ENCODE measurements at regions not wholly inside any gene's neighbourhood (a gene's known extent, or its start where the extent isn't known, plus 50 kb on each side); places are given as distances from the start of the nearest gene placed in this dataset.

- no peak for TF ChIP-seq CTCF (IDR thresholded peaks at IDR 0.05)
- no peak for TF ChIP-seq POLR2AphosphoS5 (IDR thresholded peaks at IDR 0.05; ENCODE audit: low read depth, low read length)
Observed at GRCh38 chr12:65682112-65682511, 142.2 kb upstream of the HMGA2 start.

All from Panc1 (cell line).